H1 (cell line): ENCODE measurements at regions not wholly inside any gene's neighbourhood (a gene's known extent, or its start where the extent isn't known, plus 50 kb on each side); places are given as distances from the start of the nearest gene placed in this dataset.

Source experiments
- ASH2L ChIP-seq: fragments of 200-600, 300-600 bp; sonication (generic); IDR thresholded peaks from one replicate; pipeline ENCODE4 v1.7.1; 2017; ENCODE audit warnings: low read length
- EP300 ChIP-seq, 2 experiments: IDR thresholded peaks; 1 replicate in 1 of 2; 2 replicates in 1 of 2; pipeline ENCODE4 v1.6.1; 2011 to 2012; ENCODE audit warnings: low read depth in 2 of 2, low read length in 2 of 2, mild to moderate bottlenecking in 2 of 2, borderline replicate concordance in 1 of 2, inconsistent platforms in 1 of 2, moderate library complexity in 1 of 2
- JUN ChIP-seq: IDR thresholded peaks from 2 replicates; pipeline ENCODE4 v1.6.1; 2011; ENCODE audit warnings: low read depth, mild to moderate bottlenecking, improper control_type of control experiment, low read length
- KDM5A ChIP-seq: fragments of 200-600 bp; IDR thresholded peaks from 2 replicates; pipeline ENCODE4 v1.7.1; 2012; ENCODE audit warnings: mild to moderate bottlenecking, low read length, inconsistent platforms, mixed read lengths
- POLR2A ChIP-seq, 2 experiments: IDR thresholded peaks; 1 replicate in 1 of 2; 2 replicates in 1 of 2; pipeline ENCODE4 v1.6.1; 2011; ENCODE audit warnings: low read depth in 2 of 2, low read length in 2 of 2, mild to moderate bottlenecking in 2 of 2; ENCODE audit errors: control extremely low read depth in 1 of 2
- TEAD4 ChIP-seq: IDR thresholded peaks from 2 replicates; pipeline ENCODE4 v1.6.1; 2012; ENCODE audit warnings: low read depth, low read length, inconsistent platforms, mixed read lengths
- YY1 ChIP-seq: IDR thresholded peaks from 2 replicates; pipeline ENCODE4 v1.6.1; 2011; ENCODE audit warnings: low read depth, mild to moderate bottlenecking, low read length
- ZNF274 ChIP-seq: IDR thresholded peaks from 2 replicates; pipeline ENCODE4 v1.7.0; 2012; ENCODE audit warnings: low read length, borderline replicate concordance; ENCODE audit errors: extremely low read depth
- TF ChIP-seq, protein P1 (sequence below), 3 experiments: IDR thresholded peaks; 1 replicate in 2 of 3; 2 replicates in 1 of 3; pipeline versions ENCODE4 v1.5.1 to v1.6.1; 2011; ENCODE audit warnings: low read length in 3 of 3, mild to moderate bottlenecking in 3 of 3, inconsistent platforms in 2 of 3, low read depth in 1 of 3, moderate library complexity in 1 of 3; ENCODE audit not compliant: insufficient read depth in 1 of 3; ENCODE audit errors: control extremely low read depth in 1 of 3

DNA sequence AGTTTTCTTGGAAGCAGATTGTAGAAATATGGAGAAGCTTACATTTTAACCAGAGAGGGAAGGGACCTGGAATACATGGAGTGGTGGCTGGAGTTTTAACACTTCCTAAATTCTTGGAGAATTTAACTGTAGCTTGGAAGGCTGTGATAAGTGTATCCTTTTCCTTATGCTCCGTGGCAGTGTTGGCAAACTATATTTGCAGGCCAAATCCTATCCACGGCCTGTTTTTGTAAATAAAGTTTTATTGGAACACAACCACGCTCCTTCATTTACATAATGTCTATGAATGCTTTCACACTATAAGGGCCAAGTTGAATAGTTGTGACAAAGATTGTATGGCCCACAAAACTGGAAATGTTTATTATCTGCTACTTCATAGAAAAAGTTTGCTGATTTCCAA, 110.6 kb upstream of the MIR17HG start:
- no peak for TF ChIP-seq EP300 (IDR thresholded peaks at IDR 0.05; ENCODE audit: borderline replicate concordance in 1 of 2, low read depth in 2 of 2, low read length in 2 of 2)
- TF ChIP-seq, protein P1, sequence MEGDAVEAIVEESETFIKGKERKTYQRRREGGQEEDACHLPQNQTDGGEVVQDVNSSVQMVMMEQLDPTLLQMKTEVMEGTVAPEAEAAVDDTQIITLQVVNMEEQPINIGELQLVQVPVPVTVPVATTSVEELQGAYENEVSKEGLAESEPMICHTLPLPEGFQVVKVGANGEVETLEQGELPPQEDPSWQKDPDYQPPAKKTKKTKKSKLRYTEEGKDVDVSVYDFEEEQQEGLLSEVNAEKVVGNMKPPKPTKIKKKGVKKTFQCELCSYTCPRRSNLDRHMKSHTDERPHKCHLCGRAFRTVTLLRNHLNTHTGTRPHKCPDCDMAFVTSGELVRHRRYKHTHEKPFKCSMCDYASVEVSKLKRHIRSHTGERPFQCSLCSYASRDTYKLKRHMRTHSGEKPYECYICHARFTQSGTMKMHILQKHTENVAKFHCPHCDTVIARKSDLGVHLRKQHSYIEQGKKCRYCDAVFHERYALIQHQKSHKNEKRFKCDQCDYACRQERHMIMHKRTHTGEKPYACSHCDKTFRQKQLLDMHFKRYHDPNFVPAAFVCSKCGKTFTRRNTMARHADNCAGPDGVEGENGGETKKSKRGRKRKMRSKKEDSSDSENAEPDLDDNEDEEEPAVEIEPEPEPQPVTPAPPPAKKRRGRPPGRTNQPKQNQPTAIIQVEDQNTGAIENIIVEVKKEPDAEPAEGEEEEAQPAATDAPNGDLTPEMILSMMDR (IDR thresholded peaks at IDR 0.05; ENCODE audit: control extremely low read depth in 1 of 3, insufficient read depth in 1 of 3, low read depth in 1 of 3, low read length in 3 of 3) = no peak
- TF ChIP-seq ASH2L = no peak
- no peak for TF ChIP-seq YY1
- TF ChIP-seq KDM5A = no peak
- no peak for TF ChIP-seq ZNF274
- TF ChIP-seq POLR2A (IDR thresholded peaks at IDR 0.05; ENCODE audit: control extremely low read depth in 1 of 2, low read depth in 2 of 2, low read length in 2 of 2) = no peak
- no peak for TF ChIP-seq TEAD4
- TF ChIP-seq JUN = no peak
